T-helper 2 cell treated with Interferon-gamma antibody and Interleukin-4, amounts not matched to agents 5 μg/mL and 100 μg/mL, for 36 hours (primary cell): ENCODE measurements at regions not wholly inside any gene's neighbourhood (a gene's known extent, or its start where the extent isn't known, plus 50 kb on each side); places are given as distances from the start of the nearest gene placed in this dataset.
"Not testable (repeated sequence)": the region's sequence is repeated elsewhere in the genome, so short reads cannot be mapped to it uniquely, and the experiment has no call there.

Source experiments
- DNase-seq: peaks from one replicate; pipeline ENCODE4 v3.0.0; 2021; ENCODE audit warnings: low spot score
- H3K27ac Mint-ChIP-seq: one replicate; pipeline ENCODE4 v1.8.0; 2021; ENCODE audit warnings: mild to moderate bottlenecking, mixed read lengths
- H3K27me3 Mint-ChIP-seq: one replicate; pipeline ENCODE4 v1.8.0; 2021; ENCODE audit warnings: low read depth, mixed read lengths
- H3K36me3 Mint-ChIP-seq: one replicate; pipeline ENCODE4 v1.8.0; 2021; ENCODE audit warnings: low read depth, mixed read lengths
- H3K4me1 Mint-ChIP-seq: one replicate; pipeline ENCODE4 v1.8.0; 2021; ENCODE audit warnings: low read depth, mixed read lengths
- H3K4me3 Mint-ChIP-seq: one replicate; pipeline ENCODE4 v1.8.0; 2022; ENCODE audit warnings: mild to moderate bottlenecking, moderate library complexity, mixed read lengths
- H3K9me3 Mint-ChIP-seq: one replicate; pipeline ENCODE4 v1.8.0; 2021; ENCODE audit warnings: mixed read lengths

GRCh38 chr5:116772152-116772501 lies 197.5 kb upstream of the SEMA6A start:
- H3K4me3 Mint-ChIP-seq = no peak overlapping the region
- H3K4me1 Mint-ChIP-seq = no peaks in the 10 kb centered on the region
- no peak for DNase-seq
- H3K36me3 Mint-ChIP-seq = no peaks in the 10 kb centered on the region
- H3K9me3 Mint-ChIP-seq = no peaks in the 10 kb centered on the region
- H3K27me3 Mint-ChIP-seq = no peaks in the 10 kb centered on the region
- H3K27ac Mint-ChIP-seq = no peak overlapping the region

DNA sequence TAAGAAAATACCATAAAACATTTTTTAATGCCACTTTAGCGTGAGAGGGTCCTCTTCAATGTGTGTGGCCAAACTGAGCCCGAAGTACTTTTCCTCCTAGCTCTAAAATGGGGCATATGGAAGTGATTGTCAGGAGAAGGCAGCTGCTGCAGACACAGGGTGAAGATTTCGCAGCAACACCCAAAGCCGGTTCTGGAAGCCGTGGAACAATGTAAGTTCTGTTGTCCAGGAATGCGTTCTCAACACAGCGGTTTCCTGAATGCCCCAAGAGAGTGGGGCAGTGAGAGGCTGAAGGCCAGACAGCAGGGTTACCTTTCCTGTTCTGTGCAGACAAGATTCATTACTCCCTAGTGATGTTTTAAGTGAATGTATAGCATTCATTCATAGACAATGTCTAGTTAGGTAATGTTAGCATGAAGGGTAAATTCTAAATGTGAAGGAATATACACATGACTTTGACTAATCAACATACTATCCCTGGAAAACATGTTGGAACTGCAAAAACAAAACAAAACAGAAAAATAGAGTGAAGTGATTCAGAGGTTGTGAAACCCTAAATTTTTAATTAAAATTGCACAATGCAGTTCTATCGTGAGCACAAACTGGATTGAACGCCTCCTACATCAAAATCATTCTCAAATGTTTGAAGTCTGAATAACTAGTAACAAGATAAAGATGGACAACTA lies 197.0 kb upstream of the SEMA6A start:
- Mint-ChIP-seq H3K4me1 (no peaks in the 10 kb centered on the region), H3K9me3 (no peaks in the 10 kb centered on the region), H3K36me3 (no peaks in the 10 kb centered on the region), H3K27ac (no peak overlapping the region), H3K27me3 (no peaks in the 10 kb centered on the region), H3K4me3 (no peak overlapping the region)
- no peak for DNase-seq

DNA sequence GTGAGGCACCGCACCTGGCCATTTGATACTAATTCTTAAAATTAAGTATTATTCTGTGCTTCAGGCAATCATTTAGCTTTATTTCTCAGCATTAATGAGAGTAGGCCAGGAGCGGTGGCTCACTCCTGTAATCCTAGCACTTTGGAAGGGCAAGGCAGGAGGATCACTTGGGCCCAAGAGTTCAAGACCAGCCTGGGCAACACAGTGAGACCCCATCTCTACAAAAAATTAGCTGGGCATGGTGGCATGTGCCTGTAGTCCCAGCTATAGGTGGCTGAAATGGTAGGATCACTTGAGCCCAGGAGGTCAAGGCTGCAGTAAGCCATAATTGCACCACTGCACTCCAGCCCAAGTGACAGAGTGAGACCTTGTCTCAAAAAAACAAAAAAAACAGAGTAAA lies 195.3 kb upstream of the SEMA6A start:
- not testable (repeated sequence) for H3K9me3 Mint-ChIP-seq, H3K36me3 Mint-ChIP-seq, DNase-seq, H3K27me3 Mint-ChIP-seq, H3K4me1 Mint-ChIP-seq, H3K27ac Mint-ChIP-seq, H3K4me3 Mint-ChIP-seq

DNA sequence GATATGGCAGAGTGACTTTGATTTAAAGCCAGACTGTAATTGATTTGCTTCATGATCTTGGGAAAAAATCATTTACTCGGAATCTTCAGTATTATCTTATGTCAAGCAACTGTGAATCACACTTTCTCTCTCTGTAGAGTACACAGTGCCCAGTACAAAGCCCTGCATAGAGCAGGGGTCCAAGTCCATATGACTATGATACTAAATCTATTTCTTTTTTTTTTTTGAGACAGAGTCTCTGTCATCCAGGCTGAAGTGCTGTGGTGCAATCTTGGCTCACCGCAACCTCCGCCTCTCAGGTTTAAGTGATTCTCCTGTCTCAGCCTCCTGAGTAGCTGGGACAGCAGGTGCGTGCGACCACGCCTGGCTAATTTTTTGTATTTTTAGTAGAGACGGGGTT lies 194.8 kb upstream of the SEMA6A start:
- Mint-ChIP-seq H3K27me3 (no peaks in the 10 kb centered on the region), H3K4me3 (no peak overlapping the region), H3K27ac (no peak overlapping the region), H3K36me3 (no peaks in the 10 kb centered on the region), H3K4me1 (no peaks in the 10 kb centered on the region), H3K9me3 (no peaks in the 10 kb centered on the region)
- DNase-seq = no peak

DNA sequence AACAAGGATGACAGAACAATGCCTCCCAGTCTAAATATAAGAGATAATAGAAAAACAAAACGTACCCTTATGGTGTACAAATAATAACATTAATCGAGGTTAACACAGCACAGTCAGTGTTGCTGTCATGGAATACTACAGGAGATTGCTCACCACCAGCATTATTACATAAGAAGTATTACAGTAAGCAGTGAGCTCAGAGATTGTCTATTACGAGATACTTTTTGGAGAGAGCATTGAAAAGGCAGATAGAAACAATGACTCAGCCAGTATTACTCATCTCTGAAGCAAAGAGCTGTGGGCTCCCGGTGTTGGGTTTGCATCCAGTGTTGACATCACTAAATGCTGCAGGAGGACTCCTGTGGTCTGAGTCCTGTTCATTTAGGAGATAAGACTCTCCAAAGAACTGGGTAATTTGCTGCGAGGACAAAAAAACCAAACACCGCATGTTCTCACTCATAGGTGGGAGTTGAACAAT lies 191.9 kb upstream of the SEMA6A start:
- Mint-ChIP-seq H3K4me3 (no peak overlapping the region), H3K4me1 (no peaks in the 10 kb centered on the region), H3K36me3 (no peaks in the 10 kb centered on the region), H3K9me3 (no peaks in the 10 kb centered on the region), H3K27me3 (no peaks in the 10 kb centered on the region), H3K27ac (no peak overlapping the region)
- DNase-seq = peak; percentile 5

GRCh38 chr5:116765441-116765840 lies 190.8 kb upstream of the SEMA6A start:
- no peak for DNase-seq
- Mint-ChIP-seq H3K9me3 (no peaks in the 10 kb centered on the region), H3K4me3 (no peak overlapping the region), H3K4me1 (no peaks in the 10 kb centered on the region), H3K27ac (no peak overlapping the region), H3K27me3 (no peaks in the 10 kb centered on the region), H3K36me3 (no peaks in the 10 kb centered on the region)

DNA sequence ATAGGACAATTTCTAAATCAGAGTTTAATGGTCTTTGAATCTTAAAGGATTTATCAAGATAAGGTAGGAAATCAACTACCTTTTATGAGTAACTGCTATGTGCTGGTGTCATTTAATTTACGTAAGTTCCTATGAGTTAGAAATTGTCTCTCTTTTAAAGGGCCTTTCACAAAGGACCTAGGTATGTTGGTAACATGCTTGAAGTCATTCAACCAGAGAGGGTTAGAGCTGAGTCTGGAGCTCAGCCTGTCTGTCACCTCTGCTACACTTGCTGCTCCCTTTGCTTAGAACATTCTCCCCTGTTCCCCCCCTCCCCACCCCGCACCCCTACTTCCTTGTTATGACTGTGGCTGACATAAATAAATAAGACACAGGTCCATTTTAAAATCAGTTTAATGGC lies 190.3 kb upstream of the SEMA6A start:
- Mint-ChIP-seq H3K36me3 (no peaks in the 10 kb centered on the region), H3K4me1 (no peaks in the 10 kb centered on the region), H3K27ac (no peak overlapping the region), H3K9me3 (no peaks in the 10 kb centered on the region), H3K4me3 (no peak overlapping the region), H3K27me3 (no peaks in the 10 kb centered on the region)
- DNase-seq = no peak

GRCh38 chr5:116763987-116764866 lies 189.6 kb upstream of the SEMA6A start:
- Mint-ChIP-seq H3K4me3 (no peak overlapping the region), H3K27ac (no peak overlapping the region)
- no peak for DNase-seq

DNA sequence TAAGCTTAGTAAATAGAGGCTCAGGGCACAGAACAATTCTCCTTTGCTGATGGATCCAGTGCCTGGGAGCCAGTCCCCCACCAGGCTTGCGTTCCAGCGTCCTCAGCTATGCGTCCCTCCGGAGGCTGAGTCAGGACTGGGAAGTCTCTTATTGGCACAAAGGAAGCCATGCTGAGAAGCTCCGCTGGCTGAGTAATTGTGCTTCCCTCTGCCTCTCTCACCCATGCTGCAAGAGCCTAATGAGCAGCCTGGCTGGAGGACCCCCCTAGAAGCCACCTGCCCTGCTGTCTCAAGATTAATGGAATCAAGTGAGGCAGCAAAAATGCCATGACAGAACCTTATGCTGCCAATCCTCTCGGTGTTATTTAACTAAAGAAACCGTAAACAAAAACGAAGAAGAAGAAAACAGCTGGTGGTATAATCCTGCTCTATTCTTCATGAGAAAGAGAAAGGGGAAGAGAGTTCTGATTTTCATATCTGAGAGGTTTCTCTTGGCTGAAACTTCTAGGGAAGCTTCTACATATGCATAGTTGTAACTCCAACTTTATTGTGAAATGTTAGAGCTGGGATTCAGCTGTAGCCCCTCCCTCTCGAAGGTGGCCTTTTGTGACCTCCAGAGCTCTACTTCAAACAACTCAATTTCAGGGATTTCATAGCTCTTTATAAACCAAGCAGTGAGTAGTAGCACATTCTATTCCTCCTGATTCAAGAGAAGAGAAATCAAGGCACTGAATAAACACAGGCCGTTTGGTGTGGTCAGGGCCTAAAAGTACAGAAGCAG lies 185.4 kb upstream of the SEMA6A start:
- no peaks in the 10 kb centered on the region for H3K27me3 Mint-ChIP-seq
- H3K4me3 Mint-ChIP-seq = no peak overlapping the region
- DNase-seq = no peak
- H3K27ac Mint-ChIP-seq = no peak overlapping the region
- H3K4me1 Mint-ChIP-seq = no peaks in the 10 kb centered on the region
- no peaks in the 10 kb centered on the region for H3K9me3 Mint-ChIP-seq
- no peaks in the 10 kb centered on the region for H3K36me3 Mint-ChIP-seq

More at GRCh38 chr5:116763987-116764866, 189.6 kb upstream of the SEMA6A start:
- H3K4me1 Mint-ChIP-seq = no peaks in the 10 kb centered on the region
- H3K27me3 Mint-ChIP-seq = no peaks in the 10 kb centered on the region
- no peaks in the 10 kb centered on the region for H3K9me3 Mint-ChIP-seq
- no peaks in the 10 kb centered on the region for H3K36me3 Mint-ChIP-seq

DNA sequence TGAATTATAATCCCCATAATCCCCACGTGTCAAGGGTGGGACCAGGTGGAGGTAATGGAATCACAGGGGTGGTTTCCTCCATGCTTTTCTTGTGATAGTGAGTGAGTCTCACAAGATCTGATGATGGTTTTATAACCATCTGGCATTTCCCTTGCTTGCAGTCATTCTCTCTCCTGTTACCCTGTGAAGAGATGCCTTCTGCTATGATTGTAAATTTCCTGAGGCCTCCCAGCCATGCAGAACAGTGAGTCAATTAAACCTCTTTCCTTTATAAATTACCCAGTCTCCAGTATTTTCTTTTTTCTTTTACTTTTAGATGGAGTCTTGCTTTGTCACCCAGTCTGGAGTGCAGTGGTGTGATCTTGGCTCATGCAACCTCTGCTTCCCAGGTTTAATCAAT lies 182.7 kb upstream of the SEMA6A start:
- Mint-ChIP-seq H3K27me3 (no peaks in the 10 kb centered on the region), H3K27ac (no peak overlapping the region), H3K4me3 (no peak overlapping the region), H3K36me3 (no peaks in the 10 kb centered on the region), H3K4me1 (no peaks in the 10 kb centered on the region), H3K9me3 (no peaks in the 10 kb centered on the region)
- no peak for DNase-seq

- Mint-ChIP-seq H3K9me3 (no peaks in the 10 kb centered on the region), H3K27ac (no peak overlapping the region), H3K36me3 (no peaks in the 10 kb centered on the region), H3K27me3 (no peaks in the 10 kb centered on the region), H3K4me1 (no peaks in the 10 kb centered on the region), H3K4me3 (no peak overlapping the region)
- DNase-seq = no peak
These were observed 181.9 kb upstream of the SEMA6A start for GRCh38 chr5:116756531-116756930.

DNA sequence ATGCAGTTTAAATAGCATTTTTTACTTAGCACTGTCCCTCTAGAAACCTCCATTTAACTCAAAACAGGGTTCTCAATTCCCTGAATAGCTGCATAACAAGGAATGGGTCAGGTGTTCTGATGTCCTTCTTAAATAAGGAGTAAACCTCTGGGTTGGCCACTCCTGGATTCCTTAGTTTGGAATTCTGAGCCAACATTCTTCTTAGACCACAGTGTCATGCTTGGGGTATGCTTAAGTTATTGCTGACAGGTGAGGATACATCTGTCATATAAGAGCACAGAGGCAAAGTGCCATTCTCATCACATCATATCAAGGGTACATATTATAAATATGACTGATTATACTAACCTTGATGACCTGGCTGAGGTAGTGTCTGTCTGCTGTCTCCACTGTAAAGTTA lies 179.9 kb upstream of the SEMA6A start:
- Mint-ChIP-seq H3K4me1 (no peaks in the 10 kb centered on the region), H3K27ac (no peak overlapping the region), H3K4me3 (no peak overlapping the region), H3K27me3 (no peaks in the 10 kb centered on the region), H3K9me3 (no peaks in the 10 kb centered on the region), H3K36me3 (no peaks in the 10 kb centered on the region)
- DNase-seq = no peak

DNA sequence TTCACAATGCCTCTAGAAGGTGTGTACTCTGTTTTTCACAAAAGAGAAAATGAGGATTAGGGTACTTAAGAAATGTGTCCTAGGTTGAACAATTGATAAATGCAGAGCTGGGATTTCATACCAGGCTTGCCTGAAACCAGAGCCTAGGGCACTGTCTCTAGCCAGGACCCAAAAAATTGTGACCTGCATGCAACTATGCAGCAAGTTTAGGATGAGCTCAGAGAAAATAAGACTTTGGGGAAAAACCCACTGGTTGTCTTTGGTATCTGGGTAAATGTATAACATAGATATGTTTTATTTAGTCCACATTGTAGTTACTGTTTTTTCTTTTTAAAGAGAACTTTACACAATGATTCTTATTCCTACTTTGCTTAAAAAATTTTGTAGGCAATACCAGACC lies 177.1 kb upstream of the SEMA6A start:
- no peaks in the 10 kb centered on the region for H3K4me1 Mint-ChIP-seq
- no peak for DNase-seq
- H3K4me3 Mint-ChIP-seq = no peak overlapping the region
- no peaks in the 10 kb centered on the region for H3K9me3 Mint-ChIP-seq
- H3K27me3 Mint-ChIP-seq = no peaks in the 10 kb centered on the region
- no peak overlapping the region for H3K27ac Mint-ChIP-seq
- no peaks in the 10 kb centered on the region for H3K36me3 Mint-ChIP-seq
